DMS53 treated with DMSO at 0.1 percent for 48 hours (cell line): ENCODE measurements at regions not wholly inside any gene's neighbourhood (a gene's known extent, or its start where the extent isn't known, plus 50 kb on each side); places are given as distances from the start of the nearest gene placed in this dataset.
A peak's percentile ranks its signal among the peaks of the same experiment; 100 is the strongest.

Source experiments
- DNase-seq: peaks from one replicate; lab custom pipeline; 2025; ENCODE audit not compliant: unreplicated experiment; lab: John Stamatoyannopoulos, UW

- DNase-seq: no peak
These were observed 56.9 kb downstream of the RDH14 start for GRCh38 chr2:18503376-18504228.

DNA sequence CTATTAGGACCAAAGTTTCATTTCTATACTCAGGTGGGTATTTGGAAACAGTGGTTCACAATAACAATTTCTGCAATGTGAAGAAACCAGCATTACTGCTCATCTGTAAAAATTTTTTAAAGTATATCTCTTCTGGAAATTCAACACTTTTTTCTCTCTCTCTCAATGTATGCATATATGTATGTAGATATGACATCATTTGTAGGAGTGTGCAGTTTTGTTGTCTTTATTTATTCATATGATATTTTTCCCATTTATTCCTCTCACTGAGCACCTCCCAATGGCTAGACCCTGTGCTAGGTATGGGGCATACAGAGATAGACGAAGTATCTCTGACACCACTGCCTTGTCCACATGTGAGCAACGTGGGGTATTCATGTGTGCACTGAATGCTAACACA is 58.3 kb downstream of the RDH14 start:
- DNase-seq: no peak

DNA sequence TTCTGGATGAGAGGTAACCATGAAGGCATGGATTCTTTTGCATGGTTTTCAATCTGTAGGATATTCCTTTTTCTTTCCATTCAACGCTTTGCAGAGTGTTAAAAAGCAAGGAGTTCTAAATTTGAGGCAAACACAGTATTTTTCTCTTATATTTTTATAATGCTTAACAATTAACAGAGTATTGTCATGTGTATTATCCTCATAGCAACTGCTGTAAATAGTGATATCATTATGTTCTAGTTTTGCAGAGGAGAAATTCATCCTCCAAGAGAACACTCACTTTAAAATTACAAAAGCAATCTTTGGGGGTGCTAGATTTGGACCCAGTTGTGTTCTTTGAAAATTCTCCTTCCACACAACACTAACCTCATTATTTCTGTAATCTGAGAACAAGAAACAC is 58.7 kb downstream of the RDH14 start:
- DNase-seq: no peak

GRCh38 chr2:18501156-18501555 is 59.3 kb downstream of the RDH14 start:
- no peak for DNase-seq

DNA sequence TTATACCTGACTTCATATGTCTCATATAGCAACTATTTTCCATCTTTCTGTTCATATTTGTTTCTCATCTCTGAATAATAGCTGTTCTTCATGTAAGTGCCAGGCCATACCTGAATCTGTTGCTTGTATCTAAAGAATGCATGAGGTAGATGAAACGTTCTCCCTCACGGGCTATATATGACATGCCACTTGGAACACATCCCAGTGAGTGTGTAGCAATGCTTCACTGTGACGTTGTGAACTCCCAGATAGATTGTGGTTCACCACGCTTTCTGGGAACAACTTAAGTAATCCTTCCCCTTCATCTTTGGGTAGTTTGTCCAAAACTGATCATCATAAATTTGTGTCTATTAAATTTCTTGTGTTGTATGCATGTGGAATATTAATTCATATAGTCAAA is 60.1 kb downstream of the RDH14 start:
- no peak for DNase-seq

GRCh38 chr2:18498531-18498930 is 61.9 kb downstream of the RDH14 start:
- peak; percentile 50 for DNase-seq

GRCh38 chr2:18496516-18496915 is 63.9 kb downstream of the RDH14 start:
- no peak for DNase-seq

- DNase-seq: no peak
These were observed 65.4 kb downstream of the RDH14 start for GRCh38 chr2:18495058-18495457.

- no peak for DNase-seq
These were observed 67.7 kb downstream of the RDH14 start for GRCh38 chr2:18492721-18493120.

GRCh38 chr2:18491577-18491976 is 68.9 kb downstream of the RDH14 start:
- DNase-seq: no peak

DNA sequence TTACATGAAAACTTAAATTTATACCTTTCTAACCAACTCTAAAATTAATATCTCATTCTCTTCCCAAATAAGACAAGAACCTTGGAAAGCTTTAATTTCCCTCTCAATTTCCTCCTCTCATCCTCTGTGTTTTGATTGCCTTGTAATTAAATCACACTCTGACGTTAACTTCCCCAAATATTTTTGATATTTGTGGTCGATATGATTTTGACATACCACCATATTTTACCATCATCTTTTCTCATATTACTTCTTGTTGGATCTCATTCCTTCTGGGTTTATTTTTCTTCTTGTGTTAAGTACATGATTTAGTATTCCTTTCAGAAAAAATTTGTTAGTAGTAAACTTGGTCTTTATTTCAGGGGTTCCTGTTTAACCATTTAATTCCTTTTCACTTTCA is 69.6 kb downstream of the RDH14 start:
- DNase-seq: no peak

GRCh38 chr2:18487106-18487913 is 73.1 kb downstream of the RDH14 start:
- no peak for DNase-seq

GRCh38 chr2:18484625-18485024 is 75.8 kb downstream of the RDH14 start:
- DNase-seq: no peak

DNA sequence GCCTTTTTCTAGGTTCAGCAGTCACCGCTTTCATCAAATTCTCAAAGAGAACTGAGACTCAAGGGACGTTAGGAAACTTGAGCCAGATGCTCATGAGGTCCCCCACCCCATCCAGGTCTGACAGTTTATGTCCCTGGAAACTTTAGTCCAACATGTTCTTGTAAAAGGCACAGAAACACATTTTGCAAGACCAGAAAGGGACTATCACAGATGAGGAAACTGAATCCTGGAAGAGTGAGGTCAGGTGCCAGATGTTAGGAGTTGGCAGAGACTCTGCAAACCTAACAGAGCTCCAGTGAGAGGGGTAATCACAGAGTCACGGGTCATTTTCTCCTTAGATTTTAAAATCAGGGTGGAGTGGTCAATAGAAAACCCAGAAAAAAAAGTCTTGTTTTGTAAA is 76.6 kb downstream of the RDH14 start:
- DNase-seq: no peak

- DNase-seq: no peak
These were observed 77.8 kb downstream of the RDH14 start for GRCh38 chr2:18482666-18483065.

- DNase-seq: no peak
These were observed 80.5 kb downstream of the RDH14 start for GRCh38 chr2:18479947-18480369.

GRCh38 chr2:18477293-18477692 is 83.2 kb downstream of the RDH14 start:
- DNase-seq: no peak

DNA sequence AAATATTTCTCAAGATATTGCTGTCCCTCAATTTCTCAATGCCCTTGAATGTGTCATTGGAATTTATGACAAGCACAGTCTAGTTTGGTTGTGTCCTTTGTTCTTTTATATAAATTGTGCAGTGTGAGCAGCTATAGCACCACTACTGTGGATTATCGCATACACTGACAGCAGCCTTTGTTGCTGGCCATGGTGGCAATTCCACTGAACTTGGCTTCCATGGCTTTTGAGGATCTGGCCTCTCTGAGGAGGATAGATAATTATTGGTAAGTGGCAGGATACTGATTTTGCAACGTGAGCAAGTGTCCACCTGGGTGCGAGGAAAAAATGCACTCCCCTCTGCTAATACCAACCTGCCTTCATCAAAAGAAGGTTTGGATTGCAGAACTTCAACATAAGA is 84.0 kb downstream of the RDH14 start:
- DNase-seq: no peak

DNA sequence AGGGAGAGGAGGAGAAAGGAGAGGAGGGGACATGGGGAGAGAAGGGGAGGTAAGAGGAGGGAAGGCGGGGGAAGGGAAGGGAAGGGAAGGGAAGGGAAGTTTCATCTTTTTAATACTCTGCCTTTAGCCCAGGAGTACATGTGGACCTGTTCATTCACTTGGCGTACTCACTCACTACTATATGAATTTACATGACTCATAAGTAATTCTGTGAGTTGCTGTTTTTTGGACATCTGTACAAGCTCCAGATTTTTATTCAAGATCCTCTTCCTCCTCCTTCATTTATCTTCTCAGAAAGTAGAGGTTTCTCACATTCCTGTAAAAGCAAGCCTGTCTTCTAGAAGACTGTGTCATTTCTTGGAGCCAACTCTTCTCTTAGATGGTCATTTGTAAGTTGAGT is 84.6 kb downstream of the RDH14 start:
- DNase-seq: no peak

DNA sequence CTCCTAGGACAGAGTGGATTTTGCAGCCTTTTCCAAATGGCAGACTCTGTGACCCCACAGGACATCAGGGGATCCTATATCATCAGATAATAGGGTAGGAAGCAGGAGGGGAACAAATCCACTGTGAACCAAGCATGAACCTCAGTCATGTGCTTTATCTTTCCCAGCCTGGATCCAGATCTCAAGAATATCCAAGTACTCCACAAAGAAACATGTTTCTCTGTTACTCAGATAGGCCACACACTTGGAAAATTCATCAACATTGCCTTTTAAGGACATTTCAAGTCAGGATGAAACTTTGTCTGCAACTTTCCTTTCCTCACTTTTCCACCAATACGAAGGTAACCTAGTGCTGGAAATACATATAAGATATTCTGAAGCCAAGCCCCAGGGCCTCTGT is 85.8 kb downstream of the RDH14 start:
- no peak for DNase-seq

DNA sequence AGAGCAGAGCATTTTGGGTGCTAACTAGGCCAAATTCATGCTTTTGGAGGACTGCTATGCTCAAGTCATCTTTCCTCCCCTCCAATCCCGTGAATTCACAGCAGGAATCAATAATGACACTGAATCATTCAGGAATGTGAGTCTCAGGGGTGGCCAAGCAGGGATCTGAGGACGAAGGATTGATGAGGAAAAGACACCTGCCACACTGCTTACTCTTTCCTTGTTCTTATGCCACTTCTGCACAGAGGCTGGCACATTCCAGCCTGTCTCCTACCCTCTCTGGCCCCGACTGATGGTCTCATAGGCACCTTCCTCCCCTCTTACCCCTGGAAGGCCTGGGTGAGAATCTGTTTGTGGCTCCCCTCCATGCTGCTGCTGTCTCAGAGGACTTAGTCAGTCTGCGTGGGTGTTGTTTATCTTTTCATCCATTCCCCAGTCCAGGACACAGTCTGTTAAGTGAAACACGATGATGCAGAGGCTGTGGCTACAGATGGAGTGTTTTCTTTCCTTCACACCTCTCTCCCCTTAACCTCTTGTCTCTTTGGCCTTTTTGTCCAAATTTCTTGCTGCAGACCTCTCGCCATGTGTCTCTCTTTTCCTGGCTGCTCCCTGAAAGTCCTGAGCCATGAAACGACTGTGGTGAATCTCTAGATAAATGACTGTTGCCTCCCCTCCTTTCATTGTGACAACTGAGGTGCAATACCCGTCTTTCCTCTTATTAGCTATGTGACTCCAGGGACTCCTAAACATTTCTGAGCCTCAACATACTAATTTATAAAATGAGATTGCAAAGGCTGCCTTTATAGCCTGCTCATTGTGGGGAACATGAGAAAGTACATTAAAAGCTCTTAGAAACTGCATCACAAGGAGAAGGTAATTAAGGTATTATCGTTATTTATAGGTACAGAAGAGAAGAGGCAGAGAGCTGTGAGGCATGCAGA is 86.9 kb downstream of the RDH14 start:
- no peak for DNase-seq
